Epithelial cell of esophagus (primary cell): ENCODE measurements at regions not wholly inside any gene's neighbourhood (a gene's known extent, or its start where the extent isn't known, plus 50 kb on each side); places are given as distances from the start of the nearest gene placed in this dataset.

Experiments
- DNase-seq: peaks from one replicate; pipeline ENCODE4 v3.0.0; 2010; ENCODE audit warnings: low read depth
- H3K4me3 ChIP-seq: 2 replicates; pipeline ENCODE4 v1.5.1; 2011; ENCODE audit warnings: mild to moderate bottlenecking, low read length, control low read depth
- TF ChIP-seq, protein P1 (sequence below): IDR thresholded peaks from 2 replicates; pipeline ENCODE4 v1.5.1; 2011; ENCODE audit warnings: low read depth, mild to moderate bottlenecking, low read length, control low read depth, inconsistent platforms; ENCODE audit not compliant: insufficient read depth; ENCODE audit errors: missing control alignments

DNA sequence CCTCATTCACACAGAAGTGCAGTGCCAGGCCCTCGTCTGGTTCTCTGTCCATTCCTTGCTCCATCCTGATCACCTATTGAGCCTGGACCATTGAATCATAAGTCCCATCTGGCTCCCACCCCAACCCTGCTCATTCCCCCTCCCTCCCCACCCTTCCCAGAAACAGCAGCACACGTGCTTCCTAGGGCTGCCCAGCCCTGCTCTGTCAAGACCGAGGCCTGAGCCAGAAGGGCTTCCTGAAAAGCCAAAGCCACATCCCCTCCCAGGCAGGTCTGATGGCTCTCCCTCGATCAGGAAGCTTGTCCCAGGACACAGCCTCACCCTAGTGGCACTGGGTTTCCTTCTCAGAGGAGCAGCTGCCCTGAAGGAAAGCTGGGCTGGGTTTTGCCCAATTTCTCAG is 79.8 kb upstream of the FZD7 start:
- no peak overlapping the region for H3K4me3 ChIP-seq
- DNase-seq: no peak
- TF ChIP-seq, protein P1, sequence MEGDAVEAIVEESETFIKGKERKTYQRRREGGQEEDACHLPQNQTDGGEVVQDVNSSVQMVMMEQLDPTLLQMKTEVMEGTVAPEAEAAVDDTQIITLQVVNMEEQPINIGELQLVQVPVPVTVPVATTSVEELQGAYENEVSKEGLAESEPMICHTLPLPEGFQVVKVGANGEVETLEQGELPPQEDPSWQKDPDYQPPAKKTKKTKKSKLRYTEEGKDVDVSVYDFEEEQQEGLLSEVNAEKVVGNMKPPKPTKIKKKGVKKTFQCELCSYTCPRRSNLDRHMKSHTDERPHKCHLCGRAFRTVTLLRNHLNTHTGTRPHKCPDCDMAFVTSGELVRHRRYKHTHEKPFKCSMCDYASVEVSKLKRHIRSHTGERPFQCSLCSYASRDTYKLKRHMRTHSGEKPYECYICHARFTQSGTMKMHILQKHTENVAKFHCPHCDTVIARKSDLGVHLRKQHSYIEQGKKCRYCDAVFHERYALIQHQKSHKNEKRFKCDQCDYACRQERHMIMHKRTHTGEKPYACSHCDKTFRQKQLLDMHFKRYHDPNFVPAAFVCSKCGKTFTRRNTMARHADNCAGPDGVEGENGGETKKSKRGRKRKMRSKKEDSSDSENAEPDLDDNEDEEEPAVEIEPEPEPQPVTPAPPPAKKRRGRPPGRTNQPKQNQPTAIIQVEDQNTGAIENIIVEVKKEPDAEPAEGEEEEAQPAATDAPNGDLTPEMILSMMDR: no peak

DNA sequence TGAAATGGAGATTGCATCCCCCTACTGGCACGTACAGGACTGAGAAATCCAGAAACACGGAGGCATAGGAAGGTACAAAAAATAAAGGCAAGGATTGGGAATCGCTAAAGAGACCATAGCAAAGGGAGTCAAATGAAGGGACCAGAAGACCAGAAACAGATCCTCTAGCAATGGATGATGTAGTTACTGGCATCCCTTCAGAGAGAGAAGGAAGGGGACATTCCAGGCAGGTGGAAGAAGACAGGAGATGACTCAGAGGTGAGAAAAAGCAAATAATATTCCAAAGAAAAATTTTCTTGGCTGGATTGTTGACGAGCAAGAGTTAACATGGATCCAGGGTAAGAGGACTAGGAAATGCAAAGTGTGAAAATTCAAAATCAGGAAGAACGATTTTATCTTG is 78.4 kb upstream of the FZD7 start:
- no peak for DNase-seq
- H3K4me3 ChIP-seq: no peak overlapping the region

GRCh38 chr2:201955702-201956141 is 77.9 kb upstream of the FZD7 start:
- no peak overlapping the region for H3K4me3 ChIP-seq
- DNase-seq: peak; percentile 37
- TF ChIP-seq, protein P1: no peak

More for the DNA sequence above, 78.4 kb upstream of the FZD7 start:
- TF ChIP-seq, protein P1: no peak

GRCh38 chr2:201956361-201956760 is 77.3 kb upstream of the FZD7 start:
- no peak for DNase-seq
- no peak overlapping the region for H3K4me3 ChIP-seq
- TF ChIP-seq, protein P1: no peak

DNA sequence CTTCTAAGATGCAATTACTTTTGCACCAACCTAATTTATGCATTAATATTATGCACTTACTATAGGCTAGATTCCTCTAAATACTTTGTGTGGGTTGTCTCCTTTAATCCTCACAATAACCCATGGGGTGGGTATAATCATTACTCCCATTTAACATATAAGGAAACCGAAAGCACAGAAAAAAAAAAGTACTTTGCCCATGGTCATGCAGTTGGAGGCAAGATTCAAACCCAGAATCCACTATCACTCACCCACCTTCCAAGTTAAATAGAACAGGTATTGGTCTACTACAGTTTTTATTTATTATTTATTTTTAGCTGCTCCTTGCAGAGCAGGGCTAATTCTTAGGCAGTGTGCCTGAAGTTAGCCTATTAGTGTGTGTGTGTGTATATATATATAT is 76.6 kb upstream of the FZD7 start:
- no peak overlapping the region for H3K4me3 ChIP-seq
- no peak for DNase-seq
- TF ChIP-seq, protein P1: no peak

DNA sequence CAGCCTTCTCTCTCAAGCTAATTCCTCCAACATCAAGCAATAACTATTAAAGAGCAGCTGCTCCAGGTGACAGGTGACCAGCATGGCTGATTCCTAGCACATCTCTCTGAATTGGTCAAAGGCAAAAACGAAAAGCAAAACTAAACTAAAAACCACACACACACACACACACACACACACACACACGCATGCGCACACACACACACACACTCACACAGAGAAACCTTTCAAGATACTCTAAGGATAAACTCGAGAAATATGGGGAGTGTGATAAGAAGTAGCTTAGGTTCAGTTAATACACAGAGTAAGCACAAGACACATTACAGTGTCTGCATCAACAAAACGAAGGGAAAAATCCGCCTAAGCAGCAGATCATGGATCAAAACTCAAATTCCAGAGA is 74.5 kb upstream of the FZD7 start:
- H3K4me3 ChIP-seq: no peak overlapping the region
- TF ChIP-seq, protein P1: no peak
- no peak for DNase-seq

GRCh38 chr2:201959626-201960025 is 74.0 kb upstream of the FZD7 start:
- TF ChIP-seq, protein P1: no peak
- H3K4me3 ChIP-seq: no peak overlapping the region
- DNase-seq: no peak
